Nephron progenitor cell (in vitro differentiated cells): ENCODE measurements at regions not wholly inside any gene's neighbourhood (a gene's known extent, or its start where the extent isn't known, plus 50 kb on each side); places are given as distances from the start of the nearest gene placed in this dataset.
A peak's percentile ranks its signal among the peaks of the same experiment; 100 is the strongest.

Experiments
- DNase-seq: peaks from one replicate; pipeline ENCODE4 v3.0.0; 2021
- H3K27ac Mint-ChIP-seq: 2 replicates; pipeline ENCODE4 v1.8.0; 2021; ENCODE audit warnings: mild to moderate bottlenecking, moderate library complexity, mixed read lengths
- H3K27me3 Mint-ChIP-seq: 2 replicates; pipeline ENCODE4 v1.8.0; 2021; ENCODE audit warnings: mild to moderate bottlenecking, low read depth, mixed read lengths; ENCODE audit not compliant: poor library complexity
- H3K36me3 Mint-ChIP-seq: 2 replicates; pipeline ENCODE4 v1.8.0; 2021; ENCODE audit warnings: low read depth, mixed read lengths
- H3K4me1 Mint-ChIP-seq: 2 replicates; pipeline ENCODE4 v1.8.0; 2021; ENCODE audit warnings: mixed read lengths
- H3K4me3 Mint-ChIP-seq: 2 replicates; pipeline ENCODE4 v1.8.0; 2021; ENCODE audit warnings: mild to moderate bottlenecking, moderate library complexity, mixed read lengths
- H3K9me3 Mint-ChIP-seq: 2 replicates; pipeline ENCODE4 v1.8.0; 2021; ENCODE audit warnings: mild to moderate bottlenecking, moderate library complexity, mixed read lengths
- CTCF ChIP-seq: fragments of 200-600 bp; sonication (generic); IDR thresholded peaks from 2 replicates; pipeline ENCODE4 v1.5.0; 2021; ENCODE audit warnings: antibody characterized with exemption

GRCh38 chr9:106696804-106697203, 166.2 kb upstream of the ZNF462 start:
- Mint-ChIP-seq H3K4me3 (no peak overlapping the region), H3K27ac (no peak overlapping the region), H3K27me3 (no peaks in the 10 kb centered on the region), H3K9me3 (no peaks in the 10 kb centered on the region), H3K36me3 (no peaks in the 10 kb centered on the region), H3K4me1 (peaks cover 14% of the 10 kb centered on the region)
- no peak for TF ChIP-seq CTCF
- no peak for DNase-seq

- H3K4me3 Mint-ChIP-seq, result no peak overlapping the region
- no peaks in the 10 kb centered on the region for H3K27me3 Mint-ChIP-seq
- no peaks in the 10 kb centered on the region for H3K36me3 Mint-ChIP-seq
- no peak for DNase-seq
- no peaks in the 10 kb centered on the region for H3K9me3 Mint-ChIP-seq
- H3K27ac Mint-ChIP-seq, result peak overlapping the region; percentile 46
- TF ChIP-seq CTCF, result no peak
- peaks cover 14% of the 10 kb centered on the region for H3K4me1 Mint-ChIP-seq
These were observed 165.6 kb upstream of the ZNF462 start for GRCh38 chr9:106697390-106697749.

GRCh38 chr9:106697750-106698502, 165.0 kb upstream of the ZNF462 start:
- no peak overlapping the region for H3K4me3 Mint-ChIP-seq
- H3K27me3 Mint-ChIP-seq, result no peaks in the 10 kb centered on the region
- DNase-seq, result peak; percentile 10
- TF ChIP-seq CTCF, result no peak
- H3K9me3 Mint-ChIP-seq, result no peaks in the 10 kb centered on the region
- H3K36me3 Mint-ChIP-seq, result no peaks in the 10 kb centered on the region
- peaks cover 14% of the 10 kb centered on the region for H3K4me1 Mint-ChIP-seq
- H3K27ac Mint-ChIP-seq, result peak overlapping the region; percentile 46

GRCh38 chr9:106700676-106701075, 162.3 kb upstream of the ZNF462 start:
- Mint-ChIP-seq H3K4me1 (peaks cover 14% of the 10 kb centered on the region), H3K27me3 (no peaks in the 10 kb centered on the region), H3K9me3 (peaks cover 15% of the 10 kb centered on the region), H3K27ac (no peak overlapping the region), H3K36me3 (peaks cover 6% of the 10 kb centered on the region), H3K4me3 (no peak overlapping the region)
- TF ChIP-seq CTCF, result no peak
- no peak for DNase-seq

GRCh38 chr9:106701611-106702010, 161.4 kb upstream of the ZNF462 start:
- Mint-ChIP-seq H3K4me1 (peaks cover 14% of the 10 kb centered on the region), H3K27ac (no peak overlapping the region), H3K27me3 (no peaks in the 10 kb centered on the region), H3K4me3 (no peak overlapping the region), H3K36me3 (peaks cover 6% of the 10 kb centered on the region), H3K9me3 (peaks cover 16% of the 10 kb centered on the region)
- no peak for TF ChIP-seq CTCF
- no peak for DNase-seq

GRCh38 chr9:106704056-106704615, 158.8 kb upstream of the ZNF462 start:
- DNase-seq, result no peak
- peaks cover 6% of the 10 kb centered on the region for H3K36me3 Mint-ChIP-seq
- H3K27me3 Mint-ChIP-seq, result no peaks in the 10 kb centered on the region
- H3K27ac Mint-ChIP-seq, result no peak overlapping the region
- H3K4me3 Mint-ChIP-seq, result no peak overlapping the region
- H3K4me1 Mint-ChIP-seq, result no peaks in the 10 kb centered on the region
- H3K9me3 Mint-ChIP-seq, result peaks cover 16% of the 10 kb centered on the region
- no peak for TF ChIP-seq CTCF
